Suprapubic skin (tissue), 3 donors: ENCODE measurements at regions not wholly inside any gene's neighbourhood (a gene's known extent, or its start where the extent isn't known, plus 50 kb on each side); places are given as distances from the start of the nearest gene placed in this dataset.

Source experiments
- CTCF ChIP-seq, 2 donors: fragments of 200-600 bp in 1 of 2; fragments of 450-650 bp in 1 of 2; sonication (generic) in 1 of 2; IDR thresholded peaks; one replicate each; pipeline ENCODE4 v1.5.1; 2016 to 2019; ENCODE audit warnings: antibody characterized with exemption in 2 of 2, mild to moderate bottlenecking in 1 of 2, moderate library complexity in 1 of 2
- EP300 ChIP-seq: sonication (generic); formaldehyde crosslinking; IDR thresholded peaks from one replicate; pipeline ENCODE4 v1.6.1; 2017; ENCODE audit warnings: antibody characterized with exemption
- POLR2A ChIP-seq, 2 donors: fragments of 450-650 bp; IDR thresholded peaks; one replicate each; pipeline ENCODE4 v1.6.1; 2017; ENCODE audit warnings: antibody characterized with exemption in 2 of 2, mild to moderate bottlenecking in 2 of 2, moderate library complexity in 2 of 2

- TF ChIP-seq CTCF (IDR thresholded peaks at IDR 0.05) (no peak), POLR2A (IDR thresholded peaks at IDR 0.05) (no peak), EP300 (no peak)
Observed at GRCh38 chr11:28999620-29000019, 891.4 kb downstream of the METTL15 start.
